SU-DHL-6 (cell line): ENCODE measurements at regions not wholly inside any gene's neighbourhood (a gene's known extent, or its start where the extent isn't known, plus 50 kb on each side); places are given as distances from the start of the nearest gene placed in this dataset.

Source experiments
- H2AFZ ChIP-seq: fragments of 200-600 bp; sonication (generic); 2 replicates; pipeline ENCODE4 v1.6.1; 2014; ENCODE audit warnings: low read depth, mild to moderate bottlenecking, moderate library complexity, mixed read lengths, antibody characterized with exemption, low read length; ENCODE audit not compliant: severe bottlenecking
- H3F3A ChIP-seq: fragments of 200-600 bp; shearing (Covaris generic); 2 replicates; pipeline ENCODE4 v1.6.0; 2016; ENCODE audit warnings: antibody characterized with exemption, mild to moderate bottlenecking; ENCODE audit not compliant: insufficient read depth
- H3K27ac ChIP-seq: fragments of 200-600 bp; sonication (generic); 2 replicates; pipeline ENCODE4 v1.5.1; 2016; ENCODE audit warnings: low read depth, mild to moderate bottlenecking, low read length, moderate library complexity, mixed read lengths
- H3K27me3 ChIP-seq: fragments of 200-600 bp; sonication (generic), shearing (Covaris generic); 2 replicates; pipeline ENCODE4 v1.6.0; 2014; ENCODE audit warnings: mild to moderate bottlenecking, low read length
- H3K36me3 ChIP-seq: fragments of 200-600 bp; sonication (generic); 2 replicates; pipeline ENCODE4 v1.6.1; 2014; ENCODE audit warnings: mild to moderate bottlenecking, low read length, mixed read lengths
- H3K4me2 ChIP-seq: fragments of 300-600, 200-600 bp; shearing (Covaris generic), sonication (generic); 2 replicates; pipeline ENCODE4 v1.6.0; 2014; ENCODE audit warnings: low read length, low read depth, mild to moderate bottlenecking; ENCODE audit not compliant: poor library complexity, severe bottlenecking
- H3K4me3 ChIP-seq: fragments of 200-600 bp; sonication (generic); 2 replicates; pipeline ENCODE4 v1.5.1; 2014; ENCODE audit warnings: antibody characterized with exemption, low read length, mild to moderate bottlenecking, mixed read lengths; ENCODE audit not compliant: insufficient read depth, poor library complexity, severe bottlenecking
- H3K79me2 ChIP-seq: fragments of 200-600 bp; sonication (generic); 2 replicates; pipeline ENCODE4 v1.6.1; 2014; ENCODE audit warnings: mild to moderate bottlenecking, low read length, moderate library complexity; ENCODE audit not compliant: insufficient read depth
- H3K9ac ChIP-seq: fragments of 200-600 bp; sonication (generic); 2 replicates; pipeline ENCODE4 v1.7.0; 2014; ENCODE audit warnings: mild to moderate bottlenecking, low read length
- H3K9me2 ChIP-seq: fragments of 200-600 bp; sonication (generic); replicated peaks from 2 replicates; pipeline ENCODE4 v1.6.1; 2014; ENCODE audit warnings: low read length; ENCODE audit not compliant: insufficient read depth
- H3K9me3 ChIP-seq: fragments of 200-600 bp; sonication (generic); 2 replicates; pipeline ENCODE4 v1.6.1; 2014; ENCODE audit warnings: low read length, mixed read lengths; ENCODE audit not compliant: insufficient read depth
- H4K20me1 ChIP-seq: fragments of 200-600 bp; sonication (generic); 2 replicates; pipeline ENCODE4 v1.6.1; 2014; ENCODE audit warnings: low read depth, mild to moderate bottlenecking, antibody characterized with exemption, low read length, moderate library complexity, mixed read lengths
- EZH2phosphoT487 ChIP-seq: fragments of 200-600 bp; sonication (generic), shearing (Covaris generic); conservative IDR thresholded peaks from 2 replicates; pipeline ENCODE4 v1.6.1; 2018; ENCODE audit warnings: mild to moderate bottlenecking, antibody characterized with exemption, low read length, moderate library complexity, mixed read lengths
- TF ChIP-seq, protein P1 (sequence below): fragments of 200-600 bp; sonication (generic); IDR thresholded peaks from one replicate; pipeline ENCODE4 v1.5.1; 2017; ENCODE audit warnings: antibody characterized with exemption, mild to moderate bottlenecking, low read length, moderate library complexity; ENCODE audit not compliant: insufficient read depth, poor library complexity, severe bottlenecking

- Histone ChIP-seq H3K27ac (no peak overlapping the region), H3K4me3 (no peak overlapping the region), H3K36me3 (no peaks in the 10 kb centered on the region), H3K9me3 (no peaks in the 10 kb centered on the region), H3K9ac (no peak overlapping the region), H3K27me3 (no peaks in the 10 kb centered on the region), H3K79me2 (no peaks in the 10 kb centered on the region), H2AFZ (no peak overlapping the region), H3F3A (no peaks in the 10 kb centered on the region), H3K9me2 (no peaks in the 10 kb centered on the region), H3K4me2 (no peak overlapping the region), H4K20me1 (no peaks in the 10 kb centered on the region)
- no peak for TF ChIP-seq EZH2phosphoT487
- TF ChIP-seq, protein P1, sequence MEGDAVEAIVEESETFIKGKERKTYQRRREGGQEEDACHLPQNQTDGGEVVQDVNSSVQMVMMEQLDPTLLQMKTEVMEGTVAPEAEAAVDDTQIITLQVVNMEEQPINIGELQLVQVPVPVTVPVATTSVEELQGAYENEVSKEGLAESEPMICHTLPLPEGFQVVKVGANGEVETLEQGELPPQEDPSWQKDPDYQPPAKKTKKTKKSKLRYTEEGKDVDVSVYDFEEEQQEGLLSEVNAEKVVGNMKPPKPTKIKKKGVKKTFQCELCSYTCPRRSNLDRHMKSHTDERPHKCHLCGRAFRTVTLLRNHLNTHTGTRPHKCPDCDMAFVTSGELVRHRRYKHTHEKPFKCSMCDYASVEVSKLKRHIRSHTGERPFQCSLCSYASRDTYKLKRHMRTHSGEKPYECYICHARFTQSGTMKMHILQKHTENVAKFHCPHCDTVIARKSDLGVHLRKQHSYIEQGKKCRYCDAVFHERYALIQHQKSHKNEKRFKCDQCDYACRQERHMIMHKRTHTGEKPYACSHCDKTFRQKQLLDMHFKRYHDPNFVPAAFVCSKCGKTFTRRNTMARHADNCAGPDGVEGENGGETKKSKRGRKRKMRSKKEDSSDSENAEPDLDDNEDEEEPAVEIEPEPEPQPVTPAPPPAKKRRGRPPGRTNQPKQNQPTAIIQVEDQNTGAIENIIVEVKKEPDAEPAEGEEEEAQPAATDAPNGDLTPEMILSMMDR = no peak
Observed at GRCh38 chr13:27371932-27372331, 52.5 kb upstream of the GTF3A start.

GRCh38 chr13:27372896-27373295, 51.5 kb upstream of the GTF3A start:
- Histone ChIP-seq H3F3A (no peaks in the 10 kb centered on the region), H3K79me2 (no peaks in the 10 kb centered on the region), H3K9ac (no peak overlapping the region), H3K9me2 (no peaks in the 10 kb centered on the region), H3K27ac (no peak overlapping the region), H3K27me3 (no peaks in the 10 kb centered on the region), H2AFZ (no peak overlapping the region), H3K9me3 (no peaks in the 10 kb centered on the region), H3K4me3 (no peak overlapping the region), H4K20me1 (no peaks in the 10 kb centered on the region), H3K4me2 (no peak overlapping the region), H3K36me3 (no peaks in the 10 kb centered on the region)
- TF ChIP-seq, protein P1 = no peak
- no peak for TF ChIP-seq EZH2phosphoT487

- no peak for TF ChIP-seq EZH2phosphoT487
- TF ChIP-seq, protein P1 = no peak
- Histone ChIP-seq H3K9ac (no peak overlapping the region), H3K27ac (no peak overlapping the region), H2AFZ (no peak overlapping the region), H3K9me3 (no peaks in the 10 kb centered on the region), H3K27me3 (no peaks in the 10 kb centered on the region), H3K4me3 (no peak overlapping the region), H3F3A (no peaks in the 10 kb centered on the region), H4K20me1 (no peaks in the 10 kb centered on the region), H3K36me3 (no peaks in the 10 kb centered on the region), H3K9me2 (no peaks in the 10 kb centered on the region), H3K79me2 (no peaks in the 10 kb centered on the region), H3K4me2 (no peak overlapping the region)
Observed at GRCh38 chr13:27374126-27374613, 50.2 kb upstream of the GTF3A start.
